ENCODE measurements at regions not wholly inside any gene's neighbourhood (a gene's known extent, or its start where the extent isn't known, plus 50 kb on each side); places are given as distances from the start of the nearest gene placed in this dataset.

GRCh38 chr2:76318848-76319360 lies 608.2 kb upstream of the GCFC2 start:
- no peak for DNase-seq (ENCODE audit: low read depth in 2 of 2)

- no peak for DNase-seq (ENCODE audit: low read depth in 2 of 2)
These were observed 606.0 kb upstream of the GCFC2 start for GRCh38 chr2:76316691-76317090.

- no peak for DNase-seq (ENCODE audit: low read depth in 2 of 2)
These were observed 603.7 kb upstream of the GCFC2 start for GRCh38 chr2:76314271-76315020.

- DNase-seq (ENCODE audit: low read depth in 2 of 2), result no peak
These were observed 601.5 kb upstream of the GCFC2 start for GRCh38 chr2:76312236-76312635.

- no peak for DNase-seq (ENCODE audit: low read depth in 2 of 2)
These were observed 601.0 kb upstream of the GCFC2 start for GRCh38 chr2:76311728-76312127.

- no peak for DNase-seq (ENCODE audit: low read depth in 2 of 2)
These were observed 600.3 kb upstream of the GCFC2 start for GRCh38 chr2:76310894-76311633.

GRCh38 chr2:76307495-76307894 lies 596.8 kb upstream of the GCFC2 start:
- DNase-seq (ENCODE audit: low read depth in 2 of 2), result no peak

- DNase-seq (ENCODE audit: low read depth in 2 of 2), result no peak
These were observed 587.3 kb upstream of the GCFC2 start for GRCh38 chr2:76298041-76298440.

GRCh38 chr2:76296438-76296837 lies 585.7 kb upstream of the GCFC2 start:
- DNase-seq (ENCODE audit: low read depth in 2 of 2), result no peak

- DNase-seq (ENCODE audit: low read depth in 2 of 2), result no peak
These were observed 585.0 kb upstream of the GCFC2 start for GRCh38 chr2:76295762-76296161.

GRCh38 chr2:76288598-76288997 lies 577.9 kb upstream of the GCFC2 start:
- no peak for DNase-seq (ENCODE audit: low read depth in 2 of 2)

GRCh38 chr2:76288146-76288545 lies 577.4 kb upstream of the GCFC2 start:
- DNase-seq (ENCODE audit: low read depth in 2 of 2), result no peak

- DNase-seq (ENCODE audit: low read depth in 2 of 2), result no peak
These were observed 572.6 kb upstream of the GCFC2 start for GRCh38 chr2:76283350-76283749.

GRCh38 chr2:76281156-76281841 lies 570.6 kb upstream of the GCFC2 start:
- DNase-seq (ENCODE audit: low read depth in 2 of 2), result no peak

GRCh38 chr2:76280686-76281085 lies 570.0 kb upstream of the GCFC2 start:
- no peak for DNase-seq (ENCODE audit: low read depth in 2 of 2)

- DNase-seq (ENCODE audit: low read depth in 2 of 2), result no peak
These were observed 568.4 kb upstream of the GCFC2 start for GRCh38 chr2:76279142-76279541.

GRCh38 chr2:76275788-76276187 lies 565.1 kb upstream of the GCFC2 start:
- DNase-seq (ENCODE audit: low read depth in 2 of 2), result no peak

GRCh38 chr2:76274676-76275075 lies 564.0 kb upstream of the GCFC2 start:
- DNase-seq (ENCODE audit: low read depth in 2 of 2), result no peak

- no peak for DNase-seq (ENCODE audit: low read depth in 2 of 2)
These were observed 563.4 kb upstream of the GCFC2 start for GRCh38 chr2:76274160-76274559.

- no peak for DNase-seq (ENCODE audit: low read depth in 2 of 2)
These were observed 559.5 kb upstream of the GCFC2 start for GRCh38 chr2:76270096-76270710.

- DNase-seq (ENCODE audit: low read depth in 2 of 2), result no peak
These were observed 558.3 kb upstream of the GCFC2 start for GRCh38 chr2:76268902-76269620.
